Retinal pigment epithelial cell (primary cell): ENCODE measurements at regions not wholly inside any gene's neighbourhood (a gene's known extent, or its start where the extent isn't known, plus 50 kb on each side); places are given as distances from the start of the nearest gene placed in this dataset.

Experiments used
- DNase-seq: peaks from one replicate; pipeline ENCODE4 v3.0.0-alpha.2; 2010; ENCODE audit warnings: low read depth
- H3K4me3 ChIP-seq: 2 replicates; pipeline ENCODE4 v1.5.1; 2011; ENCODE audit warnings: mild to moderate bottlenecking, low read length, control low read depth, moderate library complexity
- TF ChIP-seq, protein P1 (sequence below): conservative IDR thresholded peaks from 2 replicates; pipeline ENCODE4 v1.5.1; 2011; ENCODE audit warnings: low read depth, low read length, control low read depth, inconsistent platforms

DNA sequence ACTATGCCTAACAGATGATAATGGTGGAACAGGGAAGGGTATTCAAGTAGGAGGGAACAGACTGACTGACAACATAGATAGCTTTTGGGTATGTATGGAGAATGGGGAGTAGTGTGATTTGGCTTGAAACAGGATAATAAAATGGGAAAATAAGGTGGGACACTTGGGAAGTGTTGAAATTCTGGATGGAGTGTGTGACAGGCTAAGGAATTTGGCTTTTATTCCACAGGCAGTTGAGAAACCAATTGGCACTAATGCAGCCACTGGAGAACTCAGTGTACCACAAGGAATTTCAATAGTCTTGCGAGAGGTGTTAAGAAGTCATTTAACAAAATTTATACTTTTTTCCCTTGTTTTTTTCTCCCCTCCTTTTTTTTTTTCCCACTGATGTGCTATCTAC lies 153.5 kb upstream of the ELAVL2 start:
- TF ChIP-seq, protein P1, sequence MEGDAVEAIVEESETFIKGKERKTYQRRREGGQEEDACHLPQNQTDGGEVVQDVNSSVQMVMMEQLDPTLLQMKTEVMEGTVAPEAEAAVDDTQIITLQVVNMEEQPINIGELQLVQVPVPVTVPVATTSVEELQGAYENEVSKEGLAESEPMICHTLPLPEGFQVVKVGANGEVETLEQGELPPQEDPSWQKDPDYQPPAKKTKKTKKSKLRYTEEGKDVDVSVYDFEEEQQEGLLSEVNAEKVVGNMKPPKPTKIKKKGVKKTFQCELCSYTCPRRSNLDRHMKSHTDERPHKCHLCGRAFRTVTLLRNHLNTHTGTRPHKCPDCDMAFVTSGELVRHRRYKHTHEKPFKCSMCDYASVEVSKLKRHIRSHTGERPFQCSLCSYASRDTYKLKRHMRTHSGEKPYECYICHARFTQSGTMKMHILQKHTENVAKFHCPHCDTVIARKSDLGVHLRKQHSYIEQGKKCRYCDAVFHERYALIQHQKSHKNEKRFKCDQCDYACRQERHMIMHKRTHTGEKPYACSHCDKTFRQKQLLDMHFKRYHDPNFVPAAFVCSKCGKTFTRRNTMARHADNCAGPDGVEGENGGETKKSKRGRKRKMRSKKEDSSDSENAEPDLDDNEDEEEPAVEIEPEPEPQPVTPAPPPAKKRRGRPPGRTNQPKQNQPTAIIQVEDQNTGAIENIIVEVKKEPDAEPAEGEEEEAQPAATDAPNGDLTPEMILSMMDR: no peak
- no peak overlapping the region for H3K4me3 ChIP-seq
- no peak for DNase-seq

DNA sequence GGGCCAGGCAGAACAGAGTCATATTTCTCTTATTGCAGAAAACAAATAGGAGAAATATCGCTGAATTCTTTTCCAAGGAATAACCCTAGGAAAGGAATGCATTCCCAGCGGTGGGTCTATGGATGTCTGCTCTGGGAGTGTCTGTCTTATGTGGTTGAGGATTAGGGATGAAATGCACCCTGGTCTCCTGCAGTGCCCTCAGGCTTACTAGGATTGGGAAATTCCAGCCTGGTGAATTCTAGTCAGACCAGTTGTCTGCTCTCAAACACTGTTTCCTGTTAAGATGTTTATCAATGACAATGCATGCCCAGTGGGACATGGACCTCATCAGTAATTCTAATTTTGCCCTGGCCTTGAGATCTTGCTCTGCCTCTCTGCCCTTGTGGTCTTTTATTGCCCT lies 136.1 kb upstream of the ELAVL2 start:
- TF ChIP-seq, protein P1: no peak
- DNase-seq: no peak
- no peak overlapping the region for H3K4me3 ChIP-seq

DNA sequence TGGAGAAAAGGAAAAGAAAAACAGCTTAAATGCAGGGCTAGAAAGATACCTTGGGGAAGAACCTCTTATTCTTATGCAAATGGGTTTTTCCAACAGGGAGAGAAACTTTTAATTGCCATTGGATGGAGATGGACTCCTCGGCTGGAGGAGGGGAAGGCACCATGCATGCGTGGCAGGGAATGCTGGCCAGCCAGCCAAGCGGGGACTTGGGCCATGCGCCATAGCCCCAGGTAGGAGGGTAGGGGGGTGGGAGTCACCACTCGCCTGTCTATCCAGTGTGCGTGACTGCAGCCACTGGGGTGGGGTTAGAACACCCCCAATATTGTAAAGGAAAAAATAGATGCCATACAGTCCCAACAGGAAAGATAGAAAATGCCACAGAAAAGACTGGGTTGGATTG lies 119.9 kb upstream of the ELAVL2 start:
- no peak for DNase-seq
- TF ChIP-seq, protein P1: no peak
- no peak overlapping the region for H3K4me3 ChIP-seq

DNA sequence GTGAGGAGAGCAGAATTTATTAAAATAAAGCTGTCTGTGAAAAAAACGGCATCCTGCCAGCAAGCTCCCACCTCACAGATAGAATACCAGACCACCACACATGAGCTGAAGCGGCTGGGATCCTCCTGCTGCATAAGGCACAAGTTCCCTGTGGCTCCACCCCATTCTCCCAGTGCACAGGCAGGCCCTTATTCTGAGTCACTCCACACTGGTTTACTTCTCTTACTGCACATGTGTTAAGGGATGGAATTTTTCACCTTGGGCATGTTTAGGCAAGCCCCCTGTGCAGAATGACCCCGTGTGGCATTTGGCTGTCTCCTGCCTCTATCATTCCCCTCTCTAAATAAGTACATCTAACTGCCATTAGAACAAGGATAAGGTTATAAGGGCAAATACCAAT lies 115.0 kb upstream of the ELAVL2 start:
- no peak overlapping the region for H3K4me3 ChIP-seq
- TF ChIP-seq, protein P1: no peak
- no peak for DNase-seq

DNA sequence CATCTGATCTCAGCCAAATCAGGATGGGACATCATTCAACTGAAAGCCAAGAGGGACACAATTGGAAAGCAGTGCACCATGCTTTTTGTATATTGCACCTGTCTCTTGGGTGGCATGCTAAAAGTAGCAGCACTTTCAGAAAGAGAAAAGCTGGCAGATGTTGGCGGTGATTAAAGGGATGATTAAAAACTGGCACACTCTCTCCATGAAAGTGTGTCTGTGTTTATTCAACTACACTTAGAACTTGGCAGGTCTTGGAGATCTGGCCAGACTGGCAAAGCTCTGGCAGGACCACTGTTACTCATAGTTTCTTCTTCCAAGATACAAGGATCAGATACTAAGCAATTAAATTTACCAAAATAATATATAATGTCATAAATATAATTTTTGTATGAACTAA lies 112.9 kb upstream of the ELAVL2 start:
- no peak for DNase-seq
- TF ChIP-seq, protein P1: no peak
- H3K4me3 ChIP-seq: no peak overlapping the region

DNA sequence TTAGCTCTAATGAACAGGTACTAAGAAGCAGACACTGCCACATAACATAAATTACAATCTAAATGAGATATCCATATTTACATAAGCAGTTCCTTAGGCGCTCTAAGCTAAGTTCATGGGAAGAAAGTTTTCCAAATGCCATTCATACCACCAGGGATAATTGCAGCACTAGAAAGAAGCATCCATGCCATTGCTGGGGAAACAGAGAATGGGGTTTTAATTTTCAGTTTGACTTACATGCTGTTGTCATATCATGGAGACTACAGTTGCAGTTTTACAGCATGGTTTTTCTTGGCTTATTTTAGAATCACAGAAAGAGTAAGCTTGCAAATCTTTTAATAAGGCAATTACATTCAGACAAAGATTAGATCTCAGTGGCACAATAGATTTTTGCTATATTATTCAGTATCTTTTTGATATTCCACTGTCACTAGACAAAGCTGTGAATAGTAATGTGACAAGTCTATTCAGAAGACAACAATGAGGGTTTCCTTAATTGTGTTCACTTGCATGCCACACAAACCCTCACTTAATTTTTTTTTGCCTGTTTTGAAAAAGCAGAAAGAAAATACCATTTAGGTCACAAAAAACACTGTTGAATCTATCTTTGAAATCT lies 108.4 kb upstream of the ELAVL2 start:
- DNase-seq: no peak
- no peak overlapping the region for H3K4me3 ChIP-seq
- TF ChIP-seq, protein P1: no peak

DNA sequence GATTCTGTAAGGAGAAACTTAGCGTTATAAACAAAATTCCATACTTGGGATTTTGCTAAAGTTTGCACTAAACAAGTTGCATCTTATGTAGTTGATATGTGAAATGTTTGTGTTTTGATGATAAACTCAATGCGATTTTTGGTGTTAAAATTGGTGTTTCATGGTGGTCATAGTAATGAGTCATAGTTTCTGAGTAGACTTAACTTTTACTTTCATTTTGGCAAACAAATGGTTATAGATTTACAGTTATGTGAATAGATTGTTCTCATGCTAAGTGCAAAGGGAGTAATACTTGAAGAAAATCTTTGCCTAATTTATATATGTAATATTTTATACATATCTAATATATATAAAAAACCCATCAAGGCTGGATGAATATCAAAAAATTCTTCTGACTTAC lies 107.3 kb upstream of the ELAVL2 start:
- TF ChIP-seq, protein P1: no peak
- no peak for DNase-seq
- H3K4me3 ChIP-seq: no peak overlapping the region
